ENCODE measurements at regions not wholly inside any gene's neighbourhood (a gene's known extent, or its start where the extent isn't known, plus 50 kb on each side); places are given as distances from the start of the nearest gene placed in this dataset.

DNA sequence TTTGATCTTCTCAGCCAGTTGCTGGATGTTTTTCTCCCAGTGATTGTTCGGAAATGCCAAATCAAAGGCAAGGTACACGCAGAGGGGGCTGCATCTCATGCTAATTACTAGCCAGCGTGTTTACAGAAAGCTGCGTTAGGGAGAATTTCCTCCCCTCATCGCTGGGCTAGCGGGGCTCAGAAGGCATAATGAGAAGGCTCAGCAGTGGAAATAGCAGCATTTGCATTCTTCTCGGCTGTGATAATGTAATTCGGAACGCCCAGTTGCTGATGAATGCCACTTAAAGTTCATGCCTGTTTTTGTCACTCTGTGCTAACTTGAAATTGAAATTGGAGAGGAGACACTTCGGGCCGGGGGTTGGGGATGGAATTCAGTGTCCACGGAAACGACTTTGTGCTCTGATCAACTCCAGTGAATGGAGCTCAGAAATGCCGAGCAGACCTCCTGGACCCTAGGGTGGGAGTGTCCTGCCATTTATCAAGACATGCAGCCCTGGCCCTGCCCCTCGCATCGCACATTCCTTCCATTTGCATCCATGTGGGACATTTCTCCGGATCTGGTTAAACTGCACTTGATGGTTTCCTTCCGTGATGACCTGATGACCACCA lies 313.4 kb upstream of the C1orf174 start:
- no peak overlapping the region for H3K4me2 ChIP-seq (ENCODE audit: low read depth, low read length)
- no peak for ATAC-seq (ENCODE audit: low read depth)
- H4K20me1 ChIP-seq (ENCODE audit: insufficient read depth, low read length), result no peaks in the 10 kb centered on the region
- no peak overlapping the region for H4K8ac ChIP-seq (ENCODE audit: low read depth in 2 of 2, low read length in 2 of 2)
- no peak overlapping the region for H3K9ac ChIP-seq (ENCODE audit: low read depth, low read length)
- no peak overlapping the region for H4K5ac ChIP-seq (ENCODE audit: low read depth, low read length)
- no TSS peak for BruUV-seq (replicated peaks)
- no peak overlapping the region for H3K18ac ChIP-seq (ENCODE audit: low read depth, low read length)
- H2AFZ ChIP-seq (replicated peaks; ENCODE audit: low read length, poor library complexity), result no peak overlapping the region
- TF ChIP-seq RAD21 (IDR thresholded peaks at IDR 0.05; ENCODE audit: low read length), result no peak
- TF ChIP-seq FOS (IDR thresholded peaks at IDR 0.05; ENCODE audit: low read depth, low read length), result no peak
- no peak for TF ChIP-seq SMC3 (IDR thresholded peaks at IDR 0.05; ENCODE audit: low read depth, low read length)
- TF ChIP-seq MAZ (IDR thresholded peaks at IDR 0.05; ENCODE audit: borderline replicate concordance, low read depth, low read length), result no peak
- TF ChIP-seq CEBPB (IDR thresholded peaks at IDR 0.05; ENCODE audit: low read depth, low read length), result no peak
- TF ChIP-seq, protein P1, sequence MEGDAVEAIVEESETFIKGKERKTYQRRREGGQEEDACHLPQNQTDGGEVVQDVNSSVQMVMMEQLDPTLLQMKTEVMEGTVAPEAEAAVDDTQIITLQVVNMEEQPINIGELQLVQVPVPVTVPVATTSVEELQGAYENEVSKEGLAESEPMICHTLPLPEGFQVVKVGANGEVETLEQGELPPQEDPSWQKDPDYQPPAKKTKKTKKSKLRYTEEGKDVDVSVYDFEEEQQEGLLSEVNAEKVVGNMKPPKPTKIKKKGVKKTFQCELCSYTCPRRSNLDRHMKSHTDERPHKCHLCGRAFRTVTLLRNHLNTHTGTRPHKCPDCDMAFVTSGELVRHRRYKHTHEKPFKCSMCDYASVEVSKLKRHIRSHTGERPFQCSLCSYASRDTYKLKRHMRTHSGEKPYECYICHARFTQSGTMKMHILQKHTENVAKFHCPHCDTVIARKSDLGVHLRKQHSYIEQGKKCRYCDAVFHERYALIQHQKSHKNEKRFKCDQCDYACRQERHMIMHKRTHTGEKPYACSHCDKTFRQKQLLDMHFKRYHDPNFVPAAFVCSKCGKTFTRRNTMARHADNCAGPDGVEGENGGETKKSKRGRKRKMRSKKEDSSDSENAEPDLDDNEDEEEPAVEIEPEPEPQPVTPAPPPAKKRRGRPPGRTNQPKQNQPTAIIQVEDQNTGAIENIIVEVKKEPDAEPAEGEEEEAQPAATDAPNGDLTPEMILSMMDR (conservative IDR thresholded peaks at IDR 0.05; ENCODE audit: low read depth, low read length), result no peak
- TF ChIP-seq RCOR1 (IDR thresholded peaks at IDR 0.05; ENCODE audit: insufficient replicate concordance, low read length), result no peak
- no peak for TF ChIP-seq RFX5 (IDR thresholded peaks at IDR 0.05; ENCODE audit: low read depth, low read length)
- no peak for TF ChIP-seq POLR2A (IDR thresholded peaks at IDR 0.05; ENCODE audit: low read depth, low read length)
- no peak for TF ChIP-seq MXI1 (IDR thresholded peaks at IDR 0.05; ENCODE audit: borderline replicate concordance, low read depth, low read length)
- no peak for TF ChIP-seq CHD1 (IDR thresholded peaks at IDR 0.05; ENCODE audit: low read depth, low read length)
- no peaks in the 10 kb centered on the region for H3K27me3 ChIP-seq (ENCODE audit: control insufficient read depth, insufficient read depth, low read length)
- no peaks in the 10 kb centered on the region for H3K9me1 ChIP-seq (ENCODE audit: insufficient read depth, low read length)
- intact Hi-C loops (cut with micrococcal nuclease) (no loop called here), in situ Hi-C loops (cut with MboI; ENCODE audit: low sequenced_read_pairs) (no loop called here), dilution Hi-C loops (cut with HindIII; ENCODE audit: low sequenced_read_pairs, unreplicated experiment) (no loop called here)
- H2BK120ac ChIP-seq (ENCODE audit: low read depth, low read length), result no peak overlapping the region
- WGBS, 2 experiments (ENCODE audit: extremely low coverage in 2 of 2, insufficient read length in 1 of 2), result 62% methylated on average over 3 of the region's 18 CpGs; no CpG with 5 or more reads in 1 of the 2 experiments
- H3K23ac ChIP-seq (ENCODE audit: low read depth, low read length), result no peak overlapping the region
- peaks cover 41% of the 10 kb centered on the region for H3K9me3 ChIP-seq (ENCODE audit: control insufficient read depth, insufficient read depth, low read length)
- no peaks in the 10 kb centered on the region for H3K36me3 ChIP-seq (ENCODE audit: control insufficient read depth, insufficient read depth, low read length)
- no peak overlapping the region for H2BK15ac ChIP-seq (ENCODE audit: low read depth, low read length)
- DNase-seq, result no peak
- H3K4me1 ChIP-seq (ENCODE audit: control insufficient read depth, insufficient read depth, low read length), result no peaks in the 10 kb centered on the region
- no peak overlapping the region for H4K91ac ChIP-seq (ENCODE audit: insufficient read depth, low read depth, low read length)
- H3K4me3 ChIP-seq (ENCODE audit: insufficient read depth, low read depth, low read length), result no peak overlapping the region
- H3K14ac ChIP-seq (replicated peaks; ENCODE audit: low read depth, low read length), result no peak overlapping the region
- no peak overlapping the region for H3K56ac ChIP-seq (ENCODE audit: extremely low read depth, insufficient read depth, low read length)
- ChIA-PET POLR2A (ENCODE audit: unreplicated experiment) (no interaction called here), CTCF (no interaction called here)
- no peaks in the 10 kb centered on the region for H3K79me1 ChIP-seq (ENCODE audit: low read depth in 1 of 2, low read length in 2 of 2)
- H3K4ac ChIP-seq (ENCODE audit: low read depth, low read length), result no peak overlapping the region
- H2BK20ac ChIP-seq (ENCODE audit: low read depth, low read length), result no peak overlapping the region
- H2AK9ac ChIP-seq (replicated peaks; ENCODE audit: low read depth, low read length, poor library complexity), result no peak overlapping the region
- H3K27ac ChIP-seq (ENCODE audit: insufficient read depth, low read length), result no peak overlapping the region
- H2AK5ac ChIP-seq (ENCODE audit: low read depth, low read length), result no peak overlapping the region
- H2BK5ac ChIP-seq (ENCODE audit: low read depth, low read length, poor library complexity, severe bottlenecking), result no peak overlapping the region
